Colonic mucosa (tissue), 4 donors: ENCODE measurements at regions not wholly inside any gene's neighbourhood (a gene's known extent, or its start where the extent isn't known, plus 50 kb on each side); places are given as distances from the start of the nearest gene placed in this dataset.

Source experiments
- DNase-seq: peaks from one replicate; pipeline ENCODE4 v3.0.0-alpha.2; 2020
- H3K27ac ChIP-seq: fragments of 200-600 bp; one replicate; pipeline ENCODE4 v1.8.0; 2021
- H3K27me3 ChIP-seq: fragments of 200-600 bp; one replicate; pipeline ENCODE4 v1.8.0; 2021
- H3K36me3 ChIP-seq: fragments of 200-600 bp; one replicate; pipeline ENCODE4 v1.8.0; 2021
- H3K4me1 ChIP-seq: fragments of 200-600 bp; one replicate; pipeline ENCODE4 v1.8.0; 2021; ENCODE audit warnings: mild to moderate bottlenecking
- H3K4me3 ChIP-seq: fragments of 200-600 bp; one replicate; pipeline ENCODE4 v1.8.0; 2021
- H3K9ac ChIP-seq, 2 donors: one replicate each; pipeline ENCODE4 v1.7.0; 2013; ENCODE audit warnings: control low read depth in 2 of 2, low read depth in 2 of 2, low read length in 2 of 2
- H3K9me3 ChIP-seq: fragments of 200-600 bp; one replicate; pipeline ENCODE4 v1.8.0; 2021
- intact Hi-C: fragments of 100-400 bp; cut with DNase I; formaldehyde crosslinking; loops from one replicate; pipeline ENCODE4 v1.14.1; 2022
- TF ChIP-seq, protein P1 (sequence below): fragments of 200-600 bp; IDR thresholded peaks from one replicate; pipeline ENCODE4 v1.8.0; 2022; ENCODE audit warnings: antibody characterized with exemption, mild to moderate bottlenecking
- donor health status: healthy.
- donor health status: DM: no; HTN: no; CAD: no.
- donor health status: DM: no; HTN: no; CAD: no.

DNA sequence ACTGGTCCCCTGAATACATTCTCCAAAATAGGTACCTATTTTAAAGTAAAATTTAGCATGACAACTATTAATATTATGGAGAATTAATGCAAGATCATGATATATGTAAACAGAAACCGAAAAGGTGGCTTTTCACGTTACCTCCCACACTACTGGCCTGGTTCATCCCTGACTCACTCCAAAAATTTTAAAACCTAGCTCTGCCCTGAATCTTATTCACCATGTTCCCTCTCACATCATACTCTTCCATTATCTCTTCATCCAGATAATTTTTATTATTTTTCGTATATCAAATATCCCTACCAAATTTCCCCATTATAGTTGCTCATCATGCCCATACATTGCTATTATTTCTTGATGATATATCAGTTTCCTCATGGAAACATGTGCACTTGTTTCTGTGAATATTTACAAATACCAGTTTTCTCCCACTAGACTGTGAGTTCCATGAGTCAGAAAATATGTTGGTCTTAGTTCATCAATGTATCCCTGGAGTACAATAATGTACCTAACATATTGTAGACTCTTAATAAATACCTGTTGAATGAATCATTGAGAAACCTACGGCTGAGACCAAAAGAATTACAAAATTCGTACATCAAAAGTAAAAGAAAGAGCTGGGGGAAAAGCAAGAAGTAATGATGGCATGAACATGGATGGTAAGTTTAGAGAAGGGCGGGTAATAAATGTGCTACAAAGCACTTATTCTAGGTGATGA is 360.1 kb upstream of the CHAC2 start:
- no peak overlapping the region for H3K9ac ChIP-seq
- TF ChIP-seq, protein P1, sequence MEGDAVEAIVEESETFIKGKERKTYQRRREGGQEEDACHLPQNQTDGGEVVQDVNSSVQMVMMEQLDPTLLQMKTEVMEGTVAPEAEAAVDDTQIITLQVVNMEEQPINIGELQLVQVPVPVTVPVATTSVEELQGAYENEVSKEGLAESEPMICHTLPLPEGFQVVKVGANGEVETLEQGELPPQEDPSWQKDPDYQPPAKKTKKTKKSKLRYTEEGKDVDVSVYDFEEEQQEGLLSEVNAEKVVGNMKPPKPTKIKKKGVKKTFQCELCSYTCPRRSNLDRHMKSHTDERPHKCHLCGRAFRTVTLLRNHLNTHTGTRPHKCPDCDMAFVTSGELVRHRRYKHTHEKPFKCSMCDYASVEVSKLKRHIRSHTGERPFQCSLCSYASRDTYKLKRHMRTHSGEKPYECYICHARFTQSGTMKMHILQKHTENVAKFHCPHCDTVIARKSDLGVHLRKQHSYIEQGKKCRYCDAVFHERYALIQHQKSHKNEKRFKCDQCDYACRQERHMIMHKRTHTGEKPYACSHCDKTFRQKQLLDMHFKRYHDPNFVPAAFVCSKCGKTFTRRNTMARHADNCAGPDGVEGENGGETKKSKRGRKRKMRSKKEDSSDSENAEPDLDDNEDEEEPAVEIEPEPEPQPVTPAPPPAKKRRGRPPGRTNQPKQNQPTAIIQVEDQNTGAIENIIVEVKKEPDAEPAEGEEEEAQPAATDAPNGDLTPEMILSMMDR, result no peak
- no peak for DNase-seq
- H3K4me1 ChIP-seq, result no peaks in the 10 kb centered on the region
- no peak overlapping the region for H3K4me3 ChIP-seq
- no peaks in the 10 kb centered on the region for H3K9me3 ChIP-seq
- no peaks in the 10 kb centered on the region for H3K36me3 ChIP-seq
- intact Hi-C loops, result no loop called here
- H3K27me3 ChIP-seq, result no peaks in the 10 kb centered on the region
- H3K27ac ChIP-seq, result no peak overlapping the region

DNA sequence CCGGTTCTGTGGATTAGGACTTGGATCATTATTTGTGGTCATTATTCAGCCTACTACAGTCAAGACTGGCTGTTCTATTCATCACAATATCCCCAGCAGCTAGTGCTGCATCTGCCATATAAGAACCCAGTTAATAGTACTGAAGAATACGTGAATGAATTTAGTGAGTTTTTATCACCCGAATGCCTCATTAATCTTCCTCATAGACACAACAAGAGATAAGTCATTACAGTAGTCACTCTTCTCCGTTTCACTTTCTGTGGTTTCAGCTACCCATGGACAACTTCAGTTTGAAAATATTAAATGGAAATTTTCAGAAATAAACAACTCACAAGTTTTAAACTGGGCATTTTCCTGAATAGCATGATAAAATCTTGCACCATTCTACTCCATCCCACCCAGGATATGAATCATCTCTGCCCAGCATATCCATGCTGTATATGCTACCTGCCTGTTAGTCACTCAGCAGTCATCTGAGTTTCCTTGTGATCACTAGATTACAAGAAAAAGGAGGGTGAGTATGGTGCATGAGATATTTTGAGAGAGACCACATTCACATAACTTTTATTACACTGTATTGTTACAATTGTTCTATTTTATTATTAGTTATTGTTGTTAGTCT is 363.7 kb upstream of the CHAC2 start:
- TF ChIP-seq, protein P1, result no peak
- Histone ChIP-seq H3K4me3 (no peak overlapping the region), H3K36me3 (no peaks in the 10 kb centered on the region), H3K27ac (no peak overlapping the region), H3K9me3 (no peaks in the 10 kb centered on the region), H3K9ac (no peak overlapping the region), H3K27me3 (no peaks in the 10 kb centered on the region), H3K4me1 (no peaks in the 10 kb centered on the region)
- intact Hi-C loops, result no loop called here
- DNase-seq, result no peak

DNA sequence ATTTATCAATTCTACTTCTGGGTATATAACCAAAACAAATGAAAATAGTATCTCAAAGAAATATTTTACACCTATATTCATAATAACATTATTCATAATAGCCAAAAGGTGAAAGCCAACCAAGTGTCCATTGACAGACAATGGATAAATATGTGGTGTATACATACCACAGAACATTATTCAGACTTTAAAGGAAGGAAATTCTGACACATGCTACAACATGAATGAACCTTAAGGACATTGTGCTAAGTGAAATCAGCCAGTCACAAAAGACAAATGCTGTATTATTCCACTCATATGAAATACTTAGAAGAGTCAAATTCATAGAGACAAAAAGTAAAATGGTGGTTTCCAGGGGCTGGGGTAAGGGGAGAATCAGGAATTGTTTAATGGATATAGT is 370.5 kb upstream of the CHAC2 start:
- intact Hi-C loops, result no loop called here
- no peaks in the 10 kb centered on the region for H3K27me3 ChIP-seq
- H3K4me1 ChIP-seq, result no peaks in the 10 kb centered on the region
- H3K27ac ChIP-seq, result no peak overlapping the region
- TF ChIP-seq, protein P1, result no peak
- DNase-seq, result no peak
- no peaks in the 10 kb centered on the region for H3K36me3 ChIP-seq
- H3K9ac ChIP-seq, result no peak overlapping the region
- no peak overlapping the region for H3K4me3 ChIP-seq
- H3K9me3 ChIP-seq, result no peaks in the 10 kb centered on the region

DNA sequence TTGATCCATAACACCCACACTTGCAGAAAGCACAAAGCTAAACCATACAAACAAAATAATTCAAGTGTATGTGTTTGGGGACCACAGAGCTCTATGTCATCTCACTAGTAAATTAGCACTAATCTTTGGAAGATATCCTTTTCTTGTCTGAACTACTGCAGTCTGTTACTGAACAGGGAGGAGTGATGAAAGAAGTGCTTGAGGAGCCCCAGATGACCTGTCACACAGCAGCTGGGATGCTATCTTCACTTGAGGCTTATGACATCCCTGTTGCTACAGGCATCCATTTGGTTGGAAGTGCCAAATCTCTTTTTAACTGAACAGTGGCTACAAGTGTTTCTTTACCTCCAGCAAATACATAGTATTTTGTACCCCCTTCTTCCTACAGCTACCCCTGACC is 386.3 kb upstream of the CHAC2 start:
- no peak for DNase-seq
- H3K4me3 ChIP-seq, result no peak overlapping the region
- H3K27ac ChIP-seq, result no peak overlapping the region
- H3K9ac ChIP-seq, result no peak overlapping the region
- intact Hi-C loops, result no loop called here
- H3K27me3 ChIP-seq, result no peaks in the 10 kb centered on the region
- no peaks in the 10 kb centered on the region for H3K4me1 ChIP-seq
- no peaks in the 10 kb centered on the region for H3K36me3 ChIP-seq
- no peaks in the 10 kb centered on the region for H3K9me3 ChIP-seq
- TF ChIP-seq, protein P1, result no peak

DNA sequence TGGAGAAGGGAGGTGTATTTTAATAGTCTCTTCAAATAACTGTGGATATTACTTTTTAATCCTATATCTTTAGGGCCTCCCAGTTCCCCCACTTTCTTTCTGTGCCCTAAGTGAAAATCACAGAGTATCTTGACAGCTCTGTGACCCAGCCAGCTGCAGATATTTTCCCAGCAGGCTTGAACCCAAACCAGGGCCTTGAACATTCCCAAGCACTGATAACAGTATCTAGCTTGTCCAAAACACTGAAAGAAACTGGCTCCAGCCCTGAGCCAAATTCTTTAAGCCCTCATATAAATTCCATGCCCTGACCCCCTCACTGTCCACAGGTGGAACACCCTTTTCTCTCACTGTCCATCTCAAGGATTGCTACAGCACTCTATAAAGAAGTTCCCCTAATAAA is 388.1 kb upstream of the CHAC2 start:
- Histone ChIP-seq H3K9ac (no peak overlapping the region), H3K9me3 (no peaks in the 10 kb centered on the region), H3K27ac (no peak overlapping the region), H3K36me3 (no peaks in the 10 kb centered on the region), H3K4me3 (no peak overlapping the region), H3K4me1 (no peaks in the 10 kb centered on the region), H3K27me3 (no peaks in the 10 kb centered on the region)
- DNase-seq, result no peak
- intact Hi-C loops, result no loop called here
- TF ChIP-seq, protein P1, result no peak
